ENCODE measurements at regions not wholly inside any gene's neighbourhood (a gene's known extent, or its start where the extent isn't known, plus 50 kb on each side); places are given as distances from the start of the nearest gene placed in this dataset.

DNA sequence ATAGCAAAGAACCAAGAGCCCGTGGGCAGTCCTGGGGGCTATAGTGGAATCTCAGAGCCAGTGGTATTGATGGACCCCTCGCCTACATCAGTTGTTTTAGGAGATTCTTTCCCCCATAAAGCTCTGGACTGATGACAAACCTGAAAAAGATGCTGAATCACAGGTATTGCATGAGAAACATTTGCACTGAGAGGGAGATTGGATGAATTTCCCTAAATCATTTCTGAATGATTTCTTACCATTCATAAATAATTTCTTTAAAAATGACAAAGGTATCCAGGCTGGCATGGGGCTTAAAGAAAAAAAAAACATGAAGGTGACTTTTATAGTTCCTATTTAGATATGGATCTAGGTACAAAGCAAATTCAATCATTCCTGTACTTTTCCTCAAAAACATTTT lies 54.0 kb upstream of the SLIT3 start (continued):
- TF ChIP-seq, protein P1, sequence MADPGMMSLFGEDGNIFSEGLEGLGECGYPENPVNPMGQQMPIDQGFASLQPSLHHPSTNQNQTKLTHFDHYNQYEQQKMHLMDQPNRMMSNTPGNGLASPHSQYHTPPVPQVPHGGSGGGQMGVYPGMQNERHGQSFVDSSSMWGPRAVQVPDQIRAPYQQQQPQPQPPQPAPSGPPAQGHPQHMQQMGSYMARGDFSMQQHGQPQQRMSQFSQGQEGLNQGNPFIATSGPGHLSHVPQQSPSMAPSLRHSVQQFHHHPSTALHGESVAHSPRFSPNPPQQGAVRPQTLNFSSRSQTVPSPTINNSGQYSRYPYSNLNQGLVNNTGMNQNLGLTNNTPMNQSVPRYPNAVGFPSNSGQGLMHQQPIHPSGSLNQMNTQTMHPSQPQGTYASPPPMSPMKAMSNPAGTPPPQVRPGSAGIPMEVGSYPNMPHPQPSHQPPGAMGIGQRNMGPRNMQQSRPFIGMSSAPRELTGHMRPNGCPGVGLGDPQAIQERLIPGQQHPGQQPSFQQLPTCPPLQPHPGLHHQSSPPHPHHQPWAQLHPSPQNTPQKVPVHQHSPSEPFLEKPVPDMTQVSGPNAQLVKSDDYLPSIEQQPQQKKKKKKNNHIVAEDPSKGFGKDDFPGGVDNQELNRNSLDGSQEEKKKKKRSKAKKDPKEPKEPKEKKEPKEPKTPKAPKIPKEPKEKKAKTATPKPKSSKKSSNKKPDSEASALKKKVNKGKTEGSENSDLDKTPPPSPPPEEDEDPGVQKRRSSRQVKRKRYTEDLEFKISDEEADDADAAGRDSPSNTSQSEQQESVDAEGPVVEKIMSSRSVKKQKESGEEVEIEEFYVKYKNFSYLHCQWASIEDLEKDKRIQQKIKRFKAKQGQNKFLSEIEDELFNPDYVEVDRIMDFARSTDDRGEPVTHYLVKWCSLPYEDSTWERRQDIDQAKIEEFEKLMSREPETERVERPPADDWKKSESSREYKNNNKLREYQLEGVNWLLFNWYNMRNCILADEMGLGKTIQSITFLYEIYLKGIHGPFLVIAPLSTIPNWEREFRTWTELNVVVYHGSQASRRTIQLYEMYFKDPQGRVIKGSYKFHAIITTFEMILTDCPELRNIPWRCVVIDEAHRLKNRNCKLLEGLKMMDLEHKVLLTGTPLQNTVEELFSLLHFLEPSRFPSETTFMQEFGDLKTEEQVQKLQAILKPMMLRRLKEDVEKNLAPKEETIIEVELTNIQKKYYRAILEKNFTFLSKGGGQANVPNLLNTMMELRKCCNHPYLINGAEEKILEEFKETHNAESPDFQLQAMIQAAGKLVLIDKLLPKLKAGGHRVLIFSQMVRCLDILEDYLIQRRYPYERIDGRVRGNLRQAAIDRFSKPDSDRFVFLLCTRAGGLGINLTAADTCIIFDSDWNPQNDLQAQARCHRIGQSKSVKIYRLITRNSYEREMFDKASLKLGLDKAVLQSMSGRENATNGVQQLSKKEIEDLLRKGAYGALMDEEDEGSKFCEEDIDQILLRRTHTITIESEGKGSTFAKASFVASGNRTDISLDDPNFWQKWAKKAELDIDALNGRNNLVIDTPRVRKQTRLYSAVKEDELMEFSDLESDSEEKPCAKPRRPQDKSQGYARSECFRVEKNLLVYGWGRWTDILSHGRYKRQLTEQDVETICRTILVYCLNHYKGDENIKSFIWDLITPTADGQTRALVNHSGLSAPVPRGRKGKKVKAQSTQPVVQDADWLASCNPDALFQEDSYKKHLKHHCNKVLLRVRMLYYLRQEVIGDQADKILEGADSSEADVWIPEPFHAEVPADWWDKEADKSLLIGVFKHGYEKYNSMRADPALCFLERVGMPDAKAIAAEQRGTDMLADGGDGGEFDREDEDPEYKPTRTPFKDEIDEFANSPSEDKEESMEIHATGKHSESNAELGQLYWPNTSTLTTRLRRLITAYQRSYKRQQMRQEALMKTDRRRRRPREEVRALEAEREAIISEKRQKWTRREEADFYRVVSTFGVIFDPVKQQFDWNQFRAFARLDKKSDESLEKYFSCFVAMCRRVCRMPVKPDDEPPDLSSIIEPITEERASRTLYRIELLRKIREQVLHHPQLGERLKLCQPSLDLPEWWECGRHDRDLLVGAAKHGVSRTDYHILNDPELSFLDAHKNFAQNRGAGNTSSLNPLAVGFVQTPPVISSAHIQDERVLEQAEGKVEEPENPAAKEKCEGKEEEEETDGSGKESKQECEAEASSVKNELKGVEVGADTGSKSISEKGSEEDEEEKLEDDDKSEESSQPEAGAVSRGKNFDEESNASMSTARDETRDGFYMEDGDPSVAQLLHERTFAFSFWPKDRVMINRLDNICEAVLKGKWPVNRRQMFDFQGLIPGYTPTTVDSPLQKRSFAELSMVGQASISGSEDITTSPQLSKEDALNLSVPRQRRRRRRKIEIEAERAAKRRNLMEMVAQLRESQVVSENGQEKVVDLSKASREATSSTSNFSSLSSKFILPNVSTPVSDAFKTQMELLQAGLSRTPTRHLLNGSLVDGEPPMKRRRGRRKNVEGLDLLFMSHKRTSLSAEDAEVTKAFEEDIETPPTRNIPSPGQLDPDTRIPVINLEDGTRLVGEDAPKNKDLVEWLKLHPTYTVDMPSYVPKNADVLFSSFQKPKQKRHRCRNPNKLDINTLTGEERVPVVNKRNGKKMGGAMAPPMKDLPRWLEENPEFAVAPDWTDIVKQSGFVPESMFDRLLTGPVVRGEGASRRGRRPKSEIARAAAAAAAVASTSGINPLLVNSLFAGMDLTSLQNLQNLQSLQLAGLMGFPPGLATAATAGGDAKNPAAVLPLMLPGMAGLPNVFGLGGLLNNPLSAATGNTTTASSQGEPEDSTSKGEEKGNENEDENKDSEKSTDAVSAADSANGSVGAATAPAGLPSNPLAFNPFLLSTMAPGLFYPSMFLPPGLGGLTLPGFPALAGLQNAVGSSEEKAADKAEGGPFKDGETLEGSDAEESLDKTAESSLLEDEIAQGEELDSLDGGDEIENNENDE (IDR thresholded peaks at IDR 0.05; ENCODE audit: insufficient replicate concordance, low read length), result no peak
- TF ChIP-seq GTF2F1 (IDR thresholded peaks at IDR 0.05; ENCODE audit: borderline replicate concordance, low read depth, low read length) (no peak), FOSL1 (IDR thresholded peaks at IDR 0.05; ENCODE audit: insufficient read depth, low read depth, low read length) (no peak), SP4 (IDR thresholded peaks at IDR 0.05; ENCODE audit: low read length) (no peak), RAD21 (IDR thresholded peaks at IDR 0.05 in 1 of 2, conservative IDR thresholded peaks at IDR 0.05 in 1 of 2; ENCODE audit: low read depth in 2 of 2, low read length in 2 of 2) (no peak), EGR1 (IDR thresholded peaks at IDR 0.05; ENCODE audit: borderline replicate concordance, low read depth, low read length) (no peak), BCL11A (IDR thresholded peaks at IDR 0.05; ENCODE audit: low read depth in 2 of 2, low read length in 2 of 2) (no peak), POU5F1 (IDR thresholded peaks at IDR 0.05; ENCODE audit: low read depth, low read length) (no peak), TEAD4 (IDR thresholded peaks at IDR 0.05; ENCODE audit: low read depth, low read length) (no peak)

Data from H1 (cell line).